ENCODE measurements at regions not wholly inside any gene's neighbourhood (a gene's known extent, or its start where the extent isn't known, plus 50 kb on each side); places are given as distances from the start of the nearest gene placed in this dataset.

GRCh38 chr7:84838857-84839256 lies 348.0 kb downstream of the SEMA3D start:
- TF ChIP-seq CTCF (IDR thresholded peaks at IDR 0.05) (no peak), CEBPB (IDR thresholded peaks at IDR 0.05) (no peak), RNF2 (IDR thresholded peaks at IDR 0.05; ENCODE audit: borderline replicate concordance, low read depth) (no peak), MYC (IDR thresholded peaks at IDR 0.05; ENCODE audit: borderline replicate concordance, low read length) (no peak), POLR2A (IDR thresholded peaks at IDR 0.05; ENCODE audit: low read length) (no peak), BHLHE40 (IDR thresholded peaks at IDR 0.05; ENCODE audit: low read depth, low read length) (no peak), NFE2L2 (conservative IDR thresholded peaks at IDR 0.05; ENCODE audit: low read length) (no peak), EP300 (IDR thresholded peaks at IDR 0.05) (no peak), BCL3 (IDR thresholded peaks at IDR 0.05) (no peak), RAD21 (conservative IDR thresholded peaks at IDR 0.05 in 1 of 2, IDR thresholded peaks at IDR 0.05 in 1 of 2) (no peak)
